Activated naive CD8-positive, alpha-beta T cell treated with anti-CD3 and anti-CD28 coated beads for 36 hours (primary cell): ENCODE measurements at regions not wholly inside any gene's neighbourhood (a gene's known extent, or its start where the extent isn't known, plus 50 kb on each side); places are given as distances from the start of the nearest gene placed in this dataset.
"Not testable (repeated sequence)": the region's sequence is repeated elsewhere in the genome, so short reads cannot be mapped to it uniquely, and the experiment has no call there.

Experiments used
- DNase-seq: peaks from one replicate; pipeline ENCODE4 v3.0.0; 2021
- H3K27ac Mint-ChIP-seq: one replicate; pipeline ENCODE4 v1.8.0; 2022; ENCODE audit warnings: mild to moderate bottlenecking, moderate library complexity, mixed read lengths
- H3K27me3 Mint-ChIP-seq: one replicate; pipeline ENCODE4 v1.8.0; 2022; ENCODE audit warnings: mild to moderate bottlenecking, mixed read lengths
- H3K36me3 Mint-ChIP-seq: one replicate; pipeline ENCODE4 v1.8.0; 2021; ENCODE audit warnings: mild to moderate bottlenecking, mixed read lengths
- H3K4me1 Mint-ChIP-seq: one replicate; pipeline ENCODE4 v1.8.0; 2021; ENCODE audit warnings: mixed read lengths
- H3K4me3 Mint-ChIP-seq: one replicate; pipeline ENCODE4 v1.8.0; 2022; ENCODE audit warnings: mild to moderate bottlenecking, moderate library complexity, mixed read lengths
- H3K9me3 Mint-ChIP-seq: one replicate; pipeline ENCODE4 v1.8.0; 2022; ENCODE audit warnings: mixed read lengths

DNA sequence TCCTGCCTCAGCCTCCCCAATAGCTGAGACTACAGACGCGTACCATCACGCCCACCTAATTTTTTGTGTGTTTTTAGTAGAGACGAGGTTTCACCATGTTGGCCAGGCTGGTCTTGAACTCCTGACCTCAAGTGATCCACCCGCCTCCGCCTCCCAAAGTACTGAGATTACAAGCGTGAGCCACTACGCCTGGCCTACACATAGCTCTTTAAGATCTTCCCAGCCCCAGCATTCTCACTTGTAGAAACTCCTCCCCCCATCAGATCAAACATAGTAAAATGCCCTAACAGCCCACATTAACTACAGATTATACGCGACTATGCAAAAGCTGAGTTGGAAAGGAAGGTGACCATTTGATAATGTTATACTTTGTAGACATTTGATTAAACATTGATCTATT, 634.8 kb downstream of the MATN1 start:
- H3K27ac Mint-ChIP-seq, result no peak overlapping the region
- no peak for DNase-seq
- H3K4me3 Mint-ChIP-seq, result no peak overlapping the region
- peaks cover 24% of the 10 kb centered on the region for H3K9me3 Mint-ChIP-seq
- H3K4me1 Mint-ChIP-seq, result no peaks in the 10 kb centered on the region
- peaks cover 45% of the 10 kb centered on the region for H3K27me3 Mint-ChIP-seq
- H3K36me3 Mint-ChIP-seq, result no peaks in the 10 kb centered on the region

DNA sequence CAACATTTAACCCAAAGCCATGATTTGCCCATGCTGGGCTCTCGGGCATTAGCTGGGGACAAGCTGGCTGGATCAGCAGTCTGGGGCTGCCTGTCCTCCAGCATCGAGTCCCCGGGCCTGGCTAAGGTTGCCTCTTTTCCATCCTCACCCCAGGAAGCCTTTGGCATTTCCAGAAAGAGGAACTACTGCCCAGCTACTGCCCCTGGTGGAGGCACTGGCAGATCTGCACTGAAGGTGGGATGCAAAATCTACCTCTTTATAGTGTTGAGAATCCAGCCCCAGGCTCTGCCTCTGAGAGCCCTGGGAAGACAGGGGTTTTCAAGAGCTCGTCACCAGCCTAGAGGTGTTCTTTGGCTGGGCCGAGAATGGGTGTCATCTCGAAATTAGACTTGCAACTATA, 635.9 kb downstream of the MATN1 start:
- Mint-ChIP-seq H3K4me1 (no peaks in the 10 kb centered on the region), H3K27me3 (peaks cover 52% of the 10 kb centered on the region)

DNA sequence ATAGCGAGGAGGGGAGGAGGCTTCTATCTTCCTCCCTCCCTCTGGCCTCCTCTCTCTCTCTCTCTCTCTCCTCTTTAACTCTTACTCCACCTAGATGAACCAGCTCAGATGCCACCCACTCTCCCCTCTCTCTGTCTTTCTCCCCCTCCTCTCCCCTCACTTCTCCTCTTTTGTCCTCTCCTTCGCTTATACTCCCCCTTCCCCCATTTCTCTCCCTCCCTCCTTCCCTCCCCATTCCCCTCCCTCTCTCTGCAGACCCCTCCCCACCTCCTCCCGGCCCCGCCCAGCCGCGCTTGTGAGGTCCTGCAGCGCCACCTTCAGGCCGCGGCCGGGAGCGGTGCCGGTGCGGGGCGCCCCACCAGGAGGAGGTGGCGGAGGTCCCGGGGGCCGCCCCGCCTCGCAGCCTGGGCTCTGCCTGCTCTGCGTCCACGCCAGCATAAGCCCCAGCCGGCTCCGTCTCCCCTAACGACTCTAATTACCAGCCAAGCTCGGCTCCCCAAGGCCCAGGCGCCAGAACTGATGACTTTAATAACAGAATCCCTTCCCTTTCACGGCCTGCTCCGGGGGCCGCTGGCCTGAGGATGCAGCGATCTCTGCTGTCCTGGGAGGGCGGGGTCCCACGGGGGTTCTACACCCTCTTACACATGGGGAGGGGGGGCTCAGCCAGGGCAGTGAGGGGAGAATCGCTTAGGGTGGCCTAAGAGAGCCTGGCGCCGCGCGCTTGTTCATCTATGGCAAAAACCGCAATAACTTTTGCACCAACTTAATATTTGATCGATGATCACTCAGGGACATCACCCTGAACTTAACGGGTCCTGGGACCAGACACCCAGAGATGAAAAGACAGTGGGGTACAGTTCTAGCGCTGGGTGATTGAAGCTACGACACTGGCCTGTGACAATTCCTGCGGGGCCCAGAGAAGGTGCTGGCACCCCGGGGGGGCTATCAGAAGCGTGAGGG, 637.3 kb downstream of the MATN1 start:
- Mint-ChIP-seq H3K27me3 (peaks cover 59% of the 10 kb centered on the region), H3K27ac (no peak overlapping the region), H3K9me3 (peaks cover 3% of the 10 kb centered on the region)

More for the DNA sequence above, 635.9 kb downstream of the MATN1 start:
- no peak overlapping the region for H3K4me3 Mint-ChIP-seq
- H3K9me3 Mint-ChIP-seq, result peaks cover 15% of the 10 kb centered on the region
- no peak for DNase-seq
- no peak overlapping the region for H3K27ac Mint-ChIP-seq
- H3K36me3 Mint-ChIP-seq, result no peaks in the 10 kb centered on the region

DNA sequence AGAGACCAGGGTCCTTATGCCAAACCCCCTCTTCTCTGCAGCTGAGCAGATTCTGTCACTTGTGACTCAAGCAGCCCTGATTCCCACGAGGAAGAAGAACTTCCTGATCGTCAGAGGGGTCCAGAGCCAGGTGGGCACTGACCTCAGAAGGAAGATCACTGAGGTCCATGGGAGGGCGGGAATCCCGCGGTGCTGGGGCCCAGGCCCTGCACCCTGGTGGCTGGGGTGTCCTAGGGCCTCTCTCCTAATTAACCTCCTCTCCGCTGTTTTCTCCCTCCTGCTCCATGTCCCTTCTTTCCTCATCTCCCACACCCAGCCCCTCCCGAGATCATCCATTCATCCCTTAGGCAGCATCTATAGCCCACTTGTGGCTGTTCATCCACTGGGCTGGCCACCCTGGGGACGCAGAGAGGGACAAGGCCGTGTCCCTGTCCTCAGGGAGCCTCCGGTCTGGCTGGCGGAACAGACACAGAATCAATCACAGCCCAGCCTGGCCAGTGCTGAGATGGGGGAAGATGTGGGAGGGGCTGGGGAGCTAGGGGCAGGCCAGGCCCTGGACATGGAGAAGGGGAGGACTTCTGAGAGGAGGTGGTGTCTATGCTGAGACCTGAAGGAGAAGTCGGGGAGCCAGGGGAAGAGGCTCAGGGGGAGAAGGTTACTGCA, 638.3 kb downstream of the MATN1 start:
- Mint-ChIP-seq H3K27ac (no peak overlapping the region), H3K9me3 (no peaks in the 10 kb centered on the region), H3K27me3 (peaks cover 59% of the 10 kb centered on the region), H3K4me3 (no peak overlapping the region), H3K4me1 (no peaks in the 10 kb centered on the region), H3K36me3 (no peaks in the 10 kb centered on the region)
- DNase-seq, result no peak

More for the DNA sequence above, 637.3 kb downstream of the MATN1 start:
- H3K36me3 Mint-ChIP-seq, result no peaks in the 10 kb centered on the region
- no peak overlapping the region for H3K4me3 Mint-ChIP-seq
- H3K4me1 Mint-ChIP-seq, result no peaks in the 10 kb centered on the region
- peak; percentile 39 for DNase-seq

DNA sequence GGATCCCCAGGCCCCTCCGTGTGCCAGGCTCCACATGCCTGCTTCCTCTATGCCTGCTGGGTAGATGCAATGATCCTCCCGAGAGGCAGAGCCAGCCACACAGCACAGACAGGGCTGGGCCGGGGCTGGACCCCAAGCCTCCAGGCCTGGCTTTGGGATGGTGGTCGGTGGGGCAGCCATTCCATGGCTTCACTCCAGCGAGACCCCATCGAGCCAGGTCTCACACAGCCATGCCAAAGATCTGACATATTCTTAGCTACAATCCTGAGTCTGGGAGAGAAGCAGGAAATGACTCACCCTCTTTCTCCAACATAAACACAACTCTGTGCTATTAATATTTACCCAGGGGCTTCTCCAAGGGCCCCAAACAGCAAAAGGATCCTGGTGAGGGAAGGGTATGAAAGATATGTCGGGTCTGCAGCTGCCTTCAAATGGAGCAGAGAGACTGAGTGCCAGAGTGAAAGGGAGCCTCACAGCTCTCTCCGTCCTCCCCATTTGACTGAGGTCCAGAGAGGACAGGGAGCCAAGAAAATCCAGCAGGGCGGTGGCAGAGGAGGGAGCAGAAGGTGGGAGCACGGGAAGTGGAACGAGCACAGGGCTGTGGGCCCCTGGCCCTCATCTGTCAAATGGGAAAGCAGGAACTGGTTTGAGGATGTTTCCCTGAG, 639.5 kb downstream of the MATN1 start:
- Mint-ChIP-seq H3K4me3 (no peak overlapping the region), H3K27me3 (peaks cover 54% of the 10 kb centered on the region), H3K4me1 (no peaks in the 10 kb centered on the region), H3K27ac (no peak overlapping the region), H3K36me3 (no peaks in the 10 kb centered on the region), H3K9me3 (no peaks in the 10 kb centered on the region)
- no peak for DNase-seq

DNA sequence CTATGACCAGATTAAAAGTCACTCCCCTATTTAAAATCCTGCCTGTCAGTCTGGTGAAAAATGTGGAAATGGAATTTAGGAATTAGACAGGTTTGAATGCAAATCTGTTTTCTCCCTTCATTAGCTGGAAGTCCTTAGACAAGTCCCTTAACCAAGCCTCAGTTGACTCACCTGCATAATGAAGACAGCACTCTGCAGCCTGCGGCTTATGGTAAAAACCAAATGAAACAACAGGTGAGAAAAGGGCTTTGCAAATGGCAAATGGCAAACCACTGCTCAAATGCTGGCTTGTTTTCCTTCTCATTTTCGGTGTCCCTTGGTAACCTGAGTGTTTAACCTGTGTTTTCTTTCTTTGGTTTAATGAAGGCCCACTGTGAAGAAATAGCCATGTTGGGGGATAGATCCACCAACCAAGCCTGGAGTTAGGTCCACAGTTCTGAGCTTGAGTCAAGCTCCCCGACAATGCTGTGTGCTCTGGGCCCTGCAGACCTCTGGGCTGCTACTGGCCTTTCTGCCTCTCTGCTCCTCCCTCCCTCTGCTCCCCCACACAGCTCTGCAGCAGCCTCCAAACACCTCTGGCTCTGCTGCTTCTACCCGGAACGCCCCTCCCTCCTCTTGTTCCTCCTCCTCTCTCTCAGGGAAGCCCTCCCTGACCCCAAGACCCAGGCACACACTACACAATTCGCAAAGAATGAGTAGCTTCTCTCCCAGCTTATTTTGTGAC, 641.8 kb downstream of the MATN1 start:
- no peaks in the 10 kb centered on the region for H3K4me1 Mint-ChIP-seq
- no peaks in the 10 kb centered on the region for H3K9me3 Mint-ChIP-seq
- no peak for DNase-seq
- no peak overlapping the region for H3K27ac Mint-ChIP-seq
- no peaks in the 10 kb centered on the region for H3K36me3 Mint-ChIP-seq
- peaks cover 37% of the 10 kb centered on the region for H3K27me3 Mint-ChIP-seq
- H3K4me3 Mint-ChIP-seq, result no peak overlapping the region

GRCh38 chr1:30075916-30076315, 647.5 kb downstream of the MATN1 start:
- not testable (repeated sequence) for H3K27me3 Mint-ChIP-seq, DNase-seq, H3K27ac Mint-ChIP-seq, H3K4me3 Mint-ChIP-seq, H3K9me3 Mint-ChIP-seq, H3K4me1 Mint-ChIP-seq, H3K36me3 Mint-ChIP-seq

DNA sequence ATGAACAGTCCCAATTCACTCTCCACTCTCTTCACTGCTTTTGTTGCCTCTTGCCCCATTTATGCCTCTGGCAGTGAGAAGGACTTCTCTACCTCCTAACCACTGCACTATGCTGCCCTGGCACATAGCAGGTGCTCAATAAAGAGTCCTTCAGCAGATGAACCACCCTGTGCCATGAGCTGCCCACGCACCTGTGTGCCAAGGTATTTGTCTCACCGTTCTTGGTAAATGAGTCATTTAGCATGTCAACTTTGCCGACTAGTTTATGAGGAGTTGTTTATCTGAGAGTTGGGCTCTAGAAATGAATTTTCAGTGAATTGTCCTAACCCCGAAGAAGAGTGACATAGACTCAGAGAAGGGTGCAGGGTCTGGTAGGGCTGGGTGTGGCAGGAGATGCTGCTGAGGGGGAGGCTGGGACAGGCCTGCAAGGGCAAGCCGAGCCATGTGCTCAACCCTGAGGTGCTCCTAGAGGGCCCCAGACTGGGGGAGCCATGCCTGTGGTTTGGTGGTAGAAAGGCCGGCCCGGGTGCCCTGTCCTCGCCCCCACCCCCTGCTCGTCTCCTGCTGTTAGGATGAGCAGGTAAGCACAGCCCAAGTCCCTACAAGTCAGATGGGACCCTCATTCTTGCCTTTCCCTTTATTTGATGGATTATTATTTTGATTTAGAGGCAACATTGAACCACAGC, 654.5 kb downstream of the MATN1 start:
- Mint-ChIP-seq H3K27me3 (peaks cover 9% of the 10 kb centered on the region), H3K4me3 (no peak overlapping the region), H3K9me3 (no peaks in the 10 kb centered on the region), H3K4me1 (no peaks in the 10 kb centered on the region), H3K27ac (no peak overlapping the region), H3K36me3 (no peaks in the 10 kb centered on the region)
- DNase-seq, result no peak

- Mint-ChIP-seq H3K9me3 (no peaks in the 10 kb centered on the region), H3K27ac (no peak overlapping the region), H3K4me3 (no peak overlapping the region), H3K27me3 (peaks cover 4% of the 10 kb centered on the region), H3K4me1 (no peaks in the 10 kb centered on the region), H3K36me3 (no peaks in the 10 kb centered on the region)
- DNase-seq, result no peak
These were observed 658.8 kb downstream of the MATN1 start for GRCh38 chr1:30064547-30064946.

GRCh38 chr1:30063621-30064280, 659.6 kb downstream of the MATN1 start:
- peaks cover 4% of the 10 kb centered on the region for H3K27me3 Mint-ChIP-seq

GRCh38 chr1:30061292-30062220, 661.8 kb downstream of the MATN1 start:
- Mint-ChIP-seq H3K4me3 (no peak overlapping the region), H3K9me3 (no peaks in the 10 kb centered on the region), H3K27ac (no peak overlapping the region), H3K36me3 (no peaks in the 10 kb centered on the region), H3K27me3 (no peaks in the 10 kb centered on the region), H3K4me1 (no peaks in the 10 kb centered on the region)
- no peak for DNase-seq

More at GRCh38 chr1:30063621-30064280, 659.6 kb downstream of the MATN1 start:
- no peaks in the 10 kb centered on the region for H3K9me3 Mint-ChIP-seq
- no peak overlapping the region for H3K27ac Mint-ChIP-seq
- H3K36me3 Mint-ChIP-seq, result no peaks in the 10 kb centered on the region
- H3K4me3 Mint-ChIP-seq, result no peak overlapping the region
- H3K4me1 Mint-ChIP-seq, result no peaks in the 10 kb centered on the region
- DNase-seq, result no peak

DNA sequence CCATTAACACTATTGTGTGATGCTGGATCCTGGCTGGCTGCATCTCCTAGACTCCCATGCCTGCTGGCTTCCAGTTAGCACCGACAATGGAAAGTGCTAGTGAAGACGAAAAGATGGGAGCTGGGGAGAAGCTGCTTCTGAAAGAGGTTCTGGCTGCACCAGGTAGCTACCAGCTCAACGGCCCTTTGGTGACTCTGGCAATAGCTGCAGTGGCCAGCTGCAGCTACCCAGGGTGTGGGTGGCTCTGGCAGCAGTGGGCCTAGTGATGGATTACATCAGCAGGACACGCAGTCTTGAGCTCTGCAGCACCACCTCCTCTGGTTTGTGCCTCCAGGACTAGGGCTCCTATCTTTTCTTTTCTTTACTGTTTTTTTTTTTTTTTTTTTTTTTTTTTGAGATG, 662.6 kb downstream of the MATN1 start:
- Mint-ChIP-seq H3K27me3 (no peaks in the 10 kb centered on the region), H3K27ac (no peak overlapping the region), H3K4me3 (no peak overlapping the region), H3K4me1 (no peaks in the 10 kb centered on the region), H3K36me3 (no peaks in the 10 kb centered on the region), H3K9me3 (no peaks in the 10 kb centered on the region)
- DNase-seq, result no peak

DNA sequence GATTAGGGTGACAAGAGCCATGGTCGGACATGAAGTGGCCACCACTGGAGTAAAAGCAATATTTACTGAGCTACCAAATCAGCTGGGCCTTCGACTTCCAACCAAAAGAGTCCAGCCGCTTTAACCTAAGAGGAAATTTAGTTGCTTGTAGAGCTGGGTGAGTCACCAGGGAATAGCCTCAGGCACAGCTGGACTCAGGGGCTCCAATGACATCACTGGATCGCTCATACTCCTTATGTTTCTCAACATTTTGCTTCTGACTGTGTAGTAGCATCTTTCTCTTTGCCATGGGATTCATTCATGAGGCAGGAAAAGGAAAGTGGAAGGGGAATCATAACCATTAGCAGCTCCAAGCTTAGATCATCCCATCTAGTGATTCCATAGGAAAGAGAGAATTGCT, 664.4 kb downstream of the MATN1 start:
- H3K27me3 Mint-ChIP-seq, result no peaks in the 10 kb centered on the region
- no peak for DNase-seq
- no peaks in the 10 kb centered on the region for H3K36me3 Mint-ChIP-seq
- no peak overlapping the region for H3K27ac Mint-ChIP-seq
- H3K9me3 Mint-ChIP-seq, result no peaks in the 10 kb centered on the region
- H3K4me3 Mint-ChIP-seq, result no peak overlapping the region
- H3K4me1 Mint-ChIP-seq, result no peaks in the 10 kb centered on the region
